HG02840 (cell line): ENCODE measurements at regions not wholly inside any gene's neighbourhood (a gene's known extent, or its start where the extent isn't known, plus 50 kb on each side); places are given as distances from the start of the nearest gene placed in this dataset.

Source experiments
- ATAC-seq: cut with Tn5 transposase; IDR thresholded peaks from one replicate; pipeline ENCODE4 v1.9.1; 2021; ENCODE audit warnings: mild to moderate bottlenecking, moderate library complexity, moderate number of reproducible peaks; ENCODE audit not compliant: unreplicated experiment, low FRiP score

DNA sequence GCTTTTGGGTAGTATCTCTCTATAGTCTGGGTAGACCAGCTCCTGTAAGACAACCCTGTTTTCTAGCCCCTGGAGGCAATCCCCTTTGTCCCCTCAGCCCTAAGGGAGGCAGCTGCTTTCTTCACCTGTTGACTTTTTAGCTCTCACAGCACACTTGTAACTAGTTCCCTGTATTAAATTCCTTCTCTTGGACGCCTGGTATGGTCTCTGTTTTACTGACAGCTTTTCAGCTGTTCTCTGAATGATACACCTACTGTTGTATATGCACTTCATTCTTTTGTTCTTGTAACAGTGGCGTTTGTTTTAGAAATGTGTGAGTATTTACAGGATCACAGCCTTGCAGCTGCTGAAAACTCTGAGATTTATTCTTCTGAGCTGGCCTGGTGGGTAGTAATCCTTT is 413.0 kb upstream of the RBMS3 start:
- no peak for ATAC-seq

DNA sequence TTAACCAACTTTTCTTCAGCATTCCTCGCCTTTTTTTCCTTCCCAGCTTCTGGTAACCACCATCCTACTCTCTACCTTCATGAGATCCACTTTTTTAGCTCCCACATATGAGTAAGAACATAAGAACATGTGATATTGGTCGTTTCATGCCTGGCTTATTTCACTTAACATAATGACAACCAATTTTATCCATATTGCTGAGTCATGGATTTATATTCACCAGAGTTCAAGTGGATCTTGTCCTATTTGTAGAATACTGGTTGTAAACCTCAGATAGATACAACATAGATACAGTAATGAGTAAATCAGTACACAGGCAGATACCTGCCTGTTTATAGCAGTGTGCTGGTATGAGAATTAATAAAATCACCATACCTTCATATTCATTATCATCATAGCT is 412.0 kb upstream of the RBMS3 start:
- no peak for ATAC-seq

GRCh38 chr3:28877912-28878311 is 403.0 kb upstream of the RBMS3 start:
- ATAC-seq: no peak

GRCh38 chr3:28890373-28890772 is 390.5 kb upstream of the RBMS3 start:
- ATAC-seq: no peak

- ATAC-seq: no peak
Observed at GRCh38 chr3:28891485-28891884, 389.4 kb upstream of the RBMS3 start.

GRCh38 chr3:28900301-28900700 is 380.6 kb upstream of the RBMS3 start:
- no peak for ATAC-seq

DNA sequence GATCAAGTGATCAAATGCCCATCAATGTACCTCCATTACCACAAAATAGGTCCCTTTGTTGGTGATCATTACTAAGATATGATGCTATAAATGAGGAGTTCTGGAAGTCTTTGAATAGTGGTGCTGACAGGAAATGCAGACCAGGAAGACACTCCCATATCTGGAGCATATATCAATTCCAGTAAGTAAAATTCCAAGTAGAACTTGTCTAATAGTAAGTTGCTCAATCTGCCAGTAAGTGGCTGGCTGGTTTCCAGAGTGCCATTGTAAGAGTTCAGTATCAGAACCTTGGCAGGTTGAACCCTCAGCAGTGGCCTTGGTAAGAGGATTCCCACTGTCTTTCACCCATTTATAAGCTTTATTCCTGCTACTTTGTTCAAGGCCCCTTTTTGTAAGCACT is 379.9 kb upstream of the RBMS3 start:
- ATAC-seq: no peak

- ATAC-seq: no peak
Observed at GRCh38 chr3:28903171-28903601, 377.7 kb upstream of the RBMS3 start.

GRCh38 chr3:28905798-28906197 is 375.1 kb upstream of the RBMS3 start:
- no peak for ATAC-seq

GRCh38 chr3:28906561-28907310 is 374.1 kb upstream of the RBMS3 start:
- no peak for ATAC-seq

GRCh38 chr3:28907616-28908015 is 373.3 kb upstream of the RBMS3 start:
- no peak for ATAC-seq

DNA sequence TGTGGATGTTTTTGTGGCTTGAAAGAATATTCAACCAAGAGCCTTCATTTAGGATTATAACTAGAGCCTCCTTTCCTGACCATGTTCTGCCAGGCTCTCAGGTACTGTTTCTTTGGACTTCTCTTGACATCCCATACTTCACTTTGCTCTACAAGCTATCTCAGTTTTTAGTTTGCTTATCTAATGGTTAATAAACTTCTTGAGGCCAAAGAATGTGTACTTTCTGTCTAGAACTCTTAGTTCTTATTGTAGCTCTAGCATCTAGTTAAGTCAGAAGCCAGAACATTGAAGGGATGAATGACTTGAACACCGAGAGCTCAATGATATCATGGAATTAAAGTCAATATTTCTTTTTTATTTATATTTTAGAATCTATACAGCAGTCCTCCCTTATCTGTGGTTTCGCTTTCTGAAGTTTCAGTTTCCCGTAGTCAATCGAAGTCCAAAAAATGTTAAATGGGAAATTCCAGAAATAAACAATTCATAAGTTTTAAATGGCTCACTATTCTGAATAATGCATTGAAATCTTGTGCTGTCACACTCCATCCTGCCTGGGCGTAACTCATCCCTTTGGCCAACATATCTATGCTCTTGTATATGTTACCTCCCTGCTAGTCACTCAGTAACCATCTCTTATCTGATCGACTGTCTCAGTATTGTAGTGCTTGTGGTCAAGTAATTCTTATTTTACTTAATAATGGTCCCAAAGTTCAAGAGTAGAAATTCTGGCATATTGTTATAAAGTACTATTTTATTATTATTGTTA is 368.6 kb upstream of the RBMS3 start:
- no peak for ATAC-seq

DNA sequence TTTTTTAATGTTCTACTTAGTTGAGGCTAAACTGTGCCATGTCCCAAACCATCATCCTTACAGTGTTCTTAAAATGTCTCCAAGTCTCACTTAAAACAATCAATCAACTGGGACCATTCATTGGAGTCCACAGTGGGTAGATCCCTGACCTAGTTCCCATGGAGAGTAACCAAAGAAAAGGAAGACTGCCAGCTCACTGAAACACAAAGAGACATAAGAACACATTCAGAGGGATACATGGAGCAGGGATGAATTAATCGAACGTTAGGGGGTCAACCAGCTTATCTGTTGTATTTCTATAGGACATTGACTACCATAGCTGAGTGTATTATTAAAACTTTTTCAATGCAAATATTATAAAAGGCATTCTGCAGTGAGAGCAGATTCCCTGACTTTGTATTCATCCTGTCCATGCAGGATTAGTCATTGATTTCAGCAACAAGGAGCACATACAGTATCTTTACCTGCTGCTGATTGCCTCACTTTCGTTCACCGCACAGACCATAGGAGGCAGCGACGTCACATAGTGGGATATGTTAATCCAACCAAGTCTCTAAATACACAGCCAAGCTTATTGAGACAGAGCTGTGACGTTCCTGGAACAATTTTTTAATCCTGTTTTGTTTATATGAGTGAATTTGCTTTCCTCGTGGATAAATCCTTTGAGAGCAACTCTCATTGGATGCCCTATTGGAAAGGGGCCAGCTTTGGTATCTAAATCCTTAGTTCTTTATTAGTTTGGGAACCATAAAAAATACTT is 364.9 kb upstream of the RBMS3 start:
- no peak for ATAC-seq

- peak; percentile 89 for ATAC-seq
Observed at GRCh38 chr3:28916713-28917499, 364.0 kb upstream of the RBMS3 start.

GRCh38 chr3:28917895-28918475 is 362.9 kb upstream of the RBMS3 start:
- ATAC-seq: no peak

- no peak for ATAC-seq
Observed at GRCh38 chr3:28922376-28922775, 358.5 kb upstream of the RBMS3 start.

DNA sequence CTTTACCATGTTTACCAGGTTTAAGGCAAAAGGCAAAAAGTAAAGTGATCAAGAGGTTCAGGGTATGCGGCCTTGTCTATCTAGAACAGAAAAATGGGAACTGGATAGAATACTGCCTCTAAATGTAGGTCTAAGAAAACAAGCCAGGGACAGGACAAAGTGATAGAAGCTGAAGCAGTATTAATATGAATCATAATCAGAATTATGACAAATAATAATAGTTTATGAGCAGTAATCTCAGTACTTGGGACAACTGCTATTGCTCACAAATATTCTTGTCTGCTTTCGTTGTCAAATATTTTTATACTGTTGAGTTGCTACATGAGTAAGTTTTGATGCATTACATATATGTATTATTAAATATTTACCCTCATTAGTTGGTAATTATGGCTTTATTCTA is 356.9 kb upstream of the RBMS3 start:
- ATAC-seq: no peak

DNA sequence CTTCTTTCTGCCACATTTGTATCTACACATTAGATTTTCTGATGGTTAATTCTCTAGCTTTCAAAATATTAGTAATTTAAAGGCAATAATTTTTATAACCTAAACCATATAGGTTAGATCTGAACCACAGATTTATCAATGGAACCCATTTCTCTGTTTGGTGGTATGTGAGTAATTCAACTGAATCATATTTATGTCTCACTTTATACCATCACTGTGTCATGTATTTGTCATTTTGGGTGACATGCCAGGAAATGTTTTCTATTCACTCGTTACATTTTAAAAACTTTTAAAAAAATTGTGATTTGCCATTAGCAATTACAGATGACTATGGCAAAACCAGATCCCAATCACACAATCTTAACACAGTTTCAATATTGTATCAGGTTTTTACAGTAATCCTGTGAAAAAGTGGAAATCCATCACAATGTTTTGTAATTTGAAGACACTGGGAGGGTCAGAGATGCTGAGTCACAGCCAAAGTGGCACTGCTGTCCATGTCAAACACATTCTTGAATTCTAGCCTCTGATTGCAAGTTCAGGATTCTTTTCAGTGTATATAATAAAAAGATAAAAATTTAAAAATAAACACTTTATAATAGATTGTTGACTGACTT is 356.0 kb upstream of the RBMS3 start:
- no peak for ATAC-seq

GRCh38 chr3:28933337-28933736 is 347.5 kb upstream of the RBMS3 start:
- ATAC-seq: no peak
